WTC11 (cell line): ENCODE measurements at regions not wholly inside any gene's neighbourhood (a gene's known extent, or its start where the extent isn't known, plus 50 kb on each side); places are given as distances from the start of the nearest gene placed in this dataset.

Experiments used
- ATAC-seq: fragments of 200-7000 bp; cut with Tn5 transposase; 2 replicates; pipeline ENCODE4 v1.10.0; 2021; ENCODE audit warnings: mild to moderate bottlenecking, moderate library complexity
- CTCF ChIA-PET: fragments of 300-600 bp; sonication (Branson Sonifier 250); formaldehyde crosslinking; loops from one replicate; lab custom pipeline; 2021; ENCODE audit warnings: antibody characterized with exemption; lab: Charles Lee
- POLR2A ChIA-PET: fragments of 350-600 bp; sonication (Branson Sonifier 250); formaldehyde crosslinking; loops from one replicate; lab custom pipeline; 2021; ENCODE audit warnings: antibody characterized with exemption; lab: Charles Lee
- DNase-seq: peaks from one replicate; pipeline ENCODE4 v3.0.0; 2021; ENCODE audit warnings: low spot score
- H3K27ac Mint-ChIP-seq: 2 replicates; pipeline ENCODE4 v1.8.0; 2021; ENCODE audit warnings: mixed read lengths
- H3K27me3 Mint-ChIP-seq: 2 replicates; pipeline ENCODE4 v1.8.0; 2021; ENCODE audit warnings: low read depth, mild to moderate bottlenecking, moderate library complexity, mixed read lengths
- H3K36me3 Mint-ChIP-seq: 2 replicates; pipeline ENCODE4 v1.8.0; 2021; ENCODE audit warnings: mixed read lengths
- H3K4me1 Mint-ChIP-seq: 2 replicates; pipeline ENCODE4 v1.8.0; 2022; ENCODE audit warnings: mixed read lengths
- H3K4me3 Mint-ChIP-seq: 2 replicates; pipeline ENCODE4 v1.8.0; 2021; ENCODE audit warnings: mild to moderate bottlenecking, moderate library complexity, mixed read lengths
- H3K9me3 Mint-ChIP-seq: 2 replicates; pipeline ENCODE4 v1.8.0; 2021; ENCODE audit warnings: mixed read lengths
- AFF4 ChIP-seq: sonication (generic); formaldehyde crosslinking; IDR thresholded peaks from 2 replicates; pipeline ENCODE4 v1.8.1; 2023; ENCODE audit warnings: mild to moderate bottlenecking, missing genetic modification reagents, borderline replicate concordance
- CDX4 ChIP-seq: fragments of 250-450 bp; sonication (Bioruptor Pico); IDR thresholded peaks from 2 replicates; pipeline ENCODE4 v1.9.0; 2021; ENCODE audit warnings: moderate library complexity, mild to moderate bottlenecking, inconsistent platforms, borderline replicate concordance
- E2F1 ChIP-seq: sonication (generic); formaldehyde crosslinking; IDR thresholded peaks from 2 replicates; pipeline ENCODE4 v1.8.0; 2022; ENCODE audit warnings: mild to moderate bottlenecking, missing genetic modification reagents
- ELF4 ChIP-seq: sonication (generic); formaldehyde crosslinking; IDR thresholded peaks from 2 replicates; pipeline ENCODE4 v1.8.1; 2022; ENCODE audit warnings: low read depth, mild to moderate bottlenecking, moderate library complexity, missing genetic modification reagents
- ESRRA ChIP-seq: sonication (generic); formaldehyde crosslinking; IDR thresholded peaks from 2 replicates; pipeline ENCODE4 v1.8.1; 2022; ENCODE audit warnings: mild to moderate bottlenecking, missing genetic modification reagents, borderline replicate concordance
- FOXP1 ChIP-seq: sonication (generic); formaldehyde crosslinking; IDR thresholded peaks from 2 replicates; pipeline ENCODE4 v1.8.0; 2022; ENCODE audit warnings: missing genetic modification reagents, mild to moderate bottlenecking, moderate library complexity, borderline replicate concordance
- HMGXB4 ChIP-seq: sonication (generic); formaldehyde crosslinking; IDR thresholded peaks from 2 replicates; pipeline ENCODE4 v1.8.1; 2023; ENCODE audit warnings: mild to moderate bottlenecking, moderate library complexity, missing genetic modification reagents
- JUN ChIP-seq: sonication (generic); formaldehyde crosslinking; IDR thresholded peaks from 2 replicates; pipeline ENCODE4 v1.8.0; 2023; ENCODE audit warnings: mild to moderate bottlenecking, missing genetic modification reagents
- KAT7 ChIP-seq: sonication (generic); formaldehyde crosslinking; IDR thresholded peaks from 2 replicates; pipeline ENCODE4 v1.8.1; 2023; ENCODE audit warnings: missing genetic modification reagents, mild to moderate bottlenecking, borderline replicate concordance
- MLX ChIP-seq: sonication (generic); formaldehyde crosslinking; IDR thresholded peaks from 2 replicates; pipeline ENCODE4 v1.8.1; 2023; ENCODE audit warnings: mild to moderate bottlenecking, missing genetic modification reagents, moderate library complexity
- TCF7 ChIP-seq: sonication (generic); formaldehyde crosslinking; IDR thresholded peaks from 2 replicates; pipeline ENCODE4 v1.8.0; 2022; ENCODE audit warnings: mild to moderate bottlenecking, low read depth, missing genetic modification reagents, moderate library complexity
- TEAD4 ChIP-seq: sonication (generic); formaldehyde crosslinking; IDR thresholded peaks from 2 replicates; pipeline ENCODE4 v1.8.0; 2022; ENCODE audit warnings: mild to moderate bottlenecking, missing genetic modification reagents
- USF1 ChIP-seq: sonication (generic); formaldehyde crosslinking; IDR thresholded peaks from 2 replicates; pipeline ENCODE4 v1.8.0; 2022; ENCODE audit warnings: mild to moderate bottlenecking, missing genetic modification reagents
- ZBTB43 ChIP-seq: sonication (generic); formaldehyde crosslinking; IDR thresholded peaks from 2 replicates; pipeline ENCODE4 v1.8.1; 2023; ENCODE audit warnings: mild to moderate bottlenecking, missing genetic modification reagents
- ZMAT4 ChIP-seq: fragments of 250-450 bp; sonication (Bioruptor Pico); IDR thresholded peaks from 2 replicates; pipeline ENCODE4 v1.9.0; 2021; ENCODE audit warnings: mild to moderate bottlenecking
- ZNF232 ChIP-seq: sonication (generic); formaldehyde crosslinking; IDR thresholded peaks from 2 replicates; pipeline ENCODE4 v1.8.0; 2022; ENCODE audit warnings: mild to moderate bottlenecking, missing genetic modification reagents
- ZNF263 ChIP-seq: sonication (generic); formaldehyde crosslinking; IDR thresholded peaks from 2 replicates; pipeline ENCODE4 v1.8.1; 2022; ENCODE audit warnings: low read depth, mild to moderate bottlenecking, moderate library complexity, missing genetic modification reagents
- ZNF317 ChIP-seq: sonication (generic); formaldehyde crosslinking; IDR thresholded peaks from 2 replicates; pipeline ENCODE4 v1.8.1; 2023; ENCODE audit warnings: low read depth, mild to moderate bottlenecking, moderate library complexity, missing genetic modification reagents, borderline replicate concordance
- ZNF416 ChIP-seq: fragments of 250-450 bp; sonication (Bioruptor Pico); IDR thresholded peaks from 2 replicates; pipeline ENCODE4 v1.9.0; 2021; ENCODE audit warnings: mild to moderate bottlenecking, inconsistent platforms
- ZNF423 ChIP-seq: fragments of 250-450 bp; sonication (Bioruptor Pico); IDR thresholded peaks from 2 replicates; pipeline ENCODE4 v2.1.2; 2022; ENCODE audit warnings: mild to moderate bottlenecking, moderate library complexity
- ZNF512 ChIP-seq: sonication (generic); formaldehyde crosslinking; IDR thresholded peaks from 2 replicates; pipeline ENCODE4 v1.8.1; 2022; ENCODE audit warnings: missing genetic modification reagents, borderline replicate concordance

- DNase-seq (no peak), ATAC-seq (no peak)
- ChIA-PET CTCF (no interaction called here), POLR2A (no interaction called here)
- TF ChIP-seq ZNF416 (no peak), TEAD4 (no peak), CDX4 (CRISPR knock-in tag) (no peak), ZNF512 (no peak), ELF4 (CRISPR knock-in tag) (no peak), FOXP1 (CRISPR knock-in tag) (no peak), MLX (no peak), USF1 (no peak)
- Mint-ChIP-seq H3K4me3 (no peak overlapping the region), H3K36me3 (peaks cover 3% of the 10 kb centered on the region; the same call in 1 of the 2 replicates), H3K9me3 (peaks cover 8% of the 10 kb centered on the region), H3K27ac (no peak overlapping the region), H3K4me1 (peaks cover 15% of the 10 kb centered on the region), H3K27me3 (peaks cover 2% of the 10 kb centered on the region)
These were observed 101.9 kb downstream of the AQP4 start for GRCh38 chr18:26763446-26764110.

GRCh38 chr18:26757263-26758019, 108.1 kb downstream of the AQP4 start:
- H3K27me3 Mint-ChIP-seq, result peaks cover 4% of the 10 kb centered on the region
- no peak overlapping the region for H3K27ac Mint-ChIP-seq
- ATAC-seq (no peak), DNase-seq (no peak)
- H3K9me3 Mint-ChIP-seq, result peaks cover 5% of the 10 kb centered on the region
- H3K4me1 Mint-ChIP-seq, result peaks cover 9% of the 10 kb centered on the region
- ChIA-PET POLR2A (no interaction called here), CTCF (no interaction called here)
- no peak overlapping the region for H3K4me3 Mint-ChIP-seq
- H3K36me3 Mint-ChIP-seq, result peaks cover 3% of the 10 kb centered on the region; the same call in 1 of the 2 replicates
- TF ChIP-seq TCF7 (CRISPR knock-in tag) (no peak), ZNF232 (CRISPR knock-in tag) (no peak), ZNF423 (CRISPR knock-in tag) (no peak), ZNF317 (no peak), ESRRA (CRISPR knock-in tag) (no peak), E2F1 (CRISPR knock-in tag) (no peak), HMGXB4 (no peak), ZNF263 (CRISPR knock-in tag) (no peak), JUN (CRISPR knock-in tag) (no peak), ZMAT4 (CRISPR knock-in tag) (no peak), ZBTB43 (CRISPR knock-in tag) (no peak), KAT7 (no peak), AFF4 (CRISPR knock-in tag) (no peak)
